Non-pigmented ciliary epithelial cell (primary cell): ENCODE measurements at regions not wholly inside any gene's neighbourhood (a gene's known extent, or its start where the extent isn't known, plus 50 kb on each side); places are given as distances from the start of the nearest gene placed in this dataset.

ENCODE experiments used
- DNase-seq: peaks from one replicate; pipeline ENCODE4 v3.0.0-alpha.2; 2010; ENCODE audit warnings: low read depth

DNA sequence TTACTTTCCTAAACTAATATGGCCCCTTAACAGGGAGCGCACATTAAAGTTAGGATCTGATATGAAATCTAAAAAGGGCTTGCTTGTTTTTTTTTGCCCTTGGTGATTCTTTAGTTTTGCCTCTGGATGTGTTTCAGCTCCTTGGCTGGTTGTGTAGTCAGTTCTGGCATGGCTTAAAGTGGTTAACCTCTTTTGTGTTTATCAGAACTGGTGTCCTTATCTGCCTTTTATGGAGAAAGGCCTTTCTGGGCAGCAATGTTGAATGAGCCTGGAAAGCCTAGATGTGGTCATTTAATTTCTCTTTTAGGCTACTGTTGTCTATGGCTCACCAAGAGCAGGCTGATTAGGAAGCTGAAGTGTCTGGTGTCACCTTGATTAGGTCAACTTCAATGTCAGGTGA is 254.5 kb upstream of the ROPN1 start:
- no peak for DNase-seq

DNA sequence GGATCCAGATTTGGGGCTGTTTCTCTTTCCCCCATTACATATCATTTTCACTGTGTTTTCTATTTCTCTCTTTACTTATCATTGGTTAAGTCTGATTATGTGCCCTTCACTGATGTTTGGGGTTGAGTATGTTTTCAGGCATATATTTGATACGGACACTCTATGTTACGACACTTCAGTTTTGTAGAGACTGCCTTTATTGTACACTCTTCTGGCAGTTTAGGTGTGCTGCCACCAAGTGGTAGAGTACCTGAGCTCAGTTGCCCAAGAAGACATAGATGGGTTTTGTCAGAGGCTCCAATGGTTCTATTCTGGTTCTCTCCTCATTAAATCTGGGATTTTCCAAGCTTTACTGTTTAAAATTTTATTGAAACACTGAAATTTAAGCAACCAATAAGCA is 255.0 kb upstream of the ROPN1 start:
- DNase-seq: no peak

DNA sequence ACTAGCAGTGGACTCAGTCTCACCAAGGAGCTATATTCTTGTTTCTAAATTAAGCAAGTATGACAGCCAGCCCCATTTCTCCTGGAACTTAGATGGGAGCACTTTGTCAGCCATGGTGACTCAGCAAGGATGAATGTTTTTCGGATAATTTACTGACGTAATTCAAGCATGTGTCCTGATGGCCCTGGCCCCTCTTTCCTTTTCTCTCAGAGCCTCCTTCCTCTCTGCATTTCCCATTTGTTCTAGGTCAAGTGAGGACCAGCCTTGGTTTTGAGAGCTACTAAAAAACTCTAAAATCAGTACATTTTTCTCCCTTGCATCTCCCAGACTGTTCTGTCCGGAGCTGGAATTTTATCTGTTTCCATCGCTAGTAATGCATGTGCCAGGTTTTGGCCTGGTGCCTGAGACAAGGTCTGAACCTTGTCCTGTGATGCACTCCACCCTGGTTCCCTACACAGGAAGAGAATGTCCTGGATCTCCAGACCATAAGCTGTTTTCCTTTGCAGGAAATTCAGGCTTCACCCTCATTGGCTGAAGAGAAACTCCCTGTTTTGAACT is 256.6 kb upstream of the ROPN1 start:
- peak; percentile 67 for DNase-seq

DNA sequence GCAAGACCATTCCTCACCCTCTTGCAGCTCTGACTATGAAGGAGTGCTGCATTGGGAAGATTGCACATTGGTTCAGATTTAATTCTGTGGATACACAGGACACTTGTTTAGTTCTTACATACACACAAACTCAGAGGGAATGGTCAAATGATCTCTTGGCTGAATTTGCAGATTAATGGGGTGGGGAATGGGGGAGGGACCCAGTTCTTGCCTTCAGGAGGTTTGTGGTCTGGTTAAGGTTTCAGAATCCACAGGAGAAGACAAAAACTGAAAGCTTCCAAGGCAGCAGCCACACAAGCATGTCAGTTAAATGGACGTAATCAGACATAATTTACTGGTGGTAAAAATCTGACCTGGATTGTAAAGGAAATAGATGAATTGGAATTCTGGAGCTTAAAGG is 257.1 kb upstream of the ROPN1 start:
- DNase-seq: no peak

DNA sequence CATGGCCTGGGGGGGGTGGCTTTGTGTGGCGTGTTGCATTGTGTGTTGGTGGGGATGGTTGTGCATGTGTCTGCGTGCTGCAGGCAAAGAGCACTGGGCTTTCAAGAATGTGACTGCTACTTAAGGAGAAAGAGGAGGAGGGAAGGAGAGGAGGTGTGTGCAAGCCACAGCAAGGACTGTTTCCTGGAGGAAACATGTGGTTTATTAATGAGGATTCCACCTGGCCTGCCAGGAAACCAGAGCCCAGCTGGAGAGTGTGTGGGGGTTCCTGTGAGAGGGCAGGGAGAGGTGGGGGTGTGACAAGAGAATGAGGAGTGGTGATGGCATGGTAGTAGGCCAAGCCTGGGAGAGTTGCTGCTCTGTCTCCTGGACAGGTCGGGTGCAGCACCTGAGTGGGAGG is 258.1 kb upstream of the ROPN1 start:
- no peak for DNase-seq

DNA sequence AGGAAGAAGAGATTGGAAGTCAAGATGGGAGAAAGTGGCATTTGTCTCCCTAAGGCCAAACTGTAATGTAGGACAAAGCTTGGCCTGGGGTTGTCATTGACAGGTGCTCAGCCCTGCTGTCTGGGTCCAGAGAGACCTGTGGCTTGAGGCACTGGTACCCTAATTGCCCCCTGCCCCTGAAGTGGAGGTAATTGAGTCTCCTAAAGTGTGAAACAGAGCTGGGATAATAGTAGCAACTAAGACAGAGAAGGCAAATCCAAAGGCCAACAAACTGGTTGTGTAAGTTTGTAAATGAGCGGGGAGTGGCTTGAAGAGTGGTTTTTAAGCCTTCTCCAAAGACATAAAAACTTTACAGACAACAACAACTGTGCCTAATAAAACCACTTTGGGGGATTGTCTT is 264.2 kb upstream of the ROPN1 start:
- no peak for DNase-seq

DNA sequence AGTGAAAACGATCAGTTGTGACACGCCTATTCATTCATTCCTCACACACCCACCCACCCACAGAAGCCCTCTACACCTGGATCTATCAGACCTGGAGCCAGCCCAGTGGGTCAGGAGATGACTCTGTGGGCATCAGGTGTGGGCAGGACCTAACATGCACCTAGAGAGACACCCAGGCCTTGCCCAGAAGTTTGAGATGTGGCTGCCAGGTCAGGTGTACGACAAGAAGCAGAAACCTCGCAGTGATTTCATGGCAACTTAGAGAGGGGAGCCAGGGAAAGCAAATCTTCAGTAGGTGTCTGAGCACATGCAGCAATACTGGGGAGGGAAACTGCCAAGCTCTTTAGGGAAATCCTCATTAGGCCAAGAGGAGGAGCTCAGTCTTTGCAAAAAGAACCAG is 264.7 kb upstream of the ROPN1 start:
- DNase-seq: no peak

DNA sequence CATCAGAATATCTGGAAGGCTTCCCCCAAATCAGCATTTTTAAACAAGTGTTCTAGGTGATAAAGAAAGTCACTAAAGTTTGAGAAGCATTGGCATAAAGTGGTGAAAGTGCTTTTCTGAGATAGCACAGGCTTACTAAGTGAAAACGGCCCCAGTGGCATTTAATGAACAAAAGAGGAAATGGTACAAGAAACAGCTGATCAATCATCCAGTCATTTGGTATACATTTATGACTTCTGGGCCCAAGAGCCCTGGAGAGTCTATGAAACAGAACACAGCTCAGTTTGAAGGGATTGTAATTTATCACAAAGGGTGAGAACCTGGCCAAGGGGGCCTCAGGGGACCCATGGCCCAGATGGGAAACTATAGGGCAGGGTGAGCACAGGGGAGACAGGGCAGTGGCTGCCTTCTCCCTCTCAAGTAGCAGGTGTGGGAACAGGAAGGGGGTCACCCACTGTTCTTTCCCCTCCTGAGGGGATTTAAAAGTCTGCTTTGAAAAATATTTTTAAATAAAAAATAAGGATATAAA is 265.5 kb upstream of the ROPN1 start:
- DNase-seq: no peak

DNA sequence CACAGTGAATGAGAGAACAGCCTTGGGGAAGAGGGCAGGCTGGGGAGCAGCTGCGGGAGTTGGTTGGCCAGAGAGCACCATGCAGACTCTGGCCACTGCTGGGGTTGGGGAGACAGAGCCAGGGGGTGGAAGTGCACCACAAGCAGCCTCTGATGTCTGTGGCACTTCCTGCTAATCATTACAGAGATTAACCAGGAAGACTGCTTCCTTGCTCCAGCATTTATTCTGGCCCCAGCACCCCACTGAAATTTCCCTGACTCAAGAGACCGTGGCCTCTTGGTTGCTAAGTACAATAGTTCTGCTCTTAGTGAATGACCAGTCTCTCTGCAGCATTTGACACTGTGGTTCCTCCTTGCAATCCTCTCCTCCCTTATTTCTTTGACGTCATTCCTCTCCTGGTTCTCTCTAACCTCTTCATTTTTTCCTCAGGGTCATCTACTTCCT is 266.2 kb upstream of the ROPN1 start:
- DNase-seq: no peak

DNA sequence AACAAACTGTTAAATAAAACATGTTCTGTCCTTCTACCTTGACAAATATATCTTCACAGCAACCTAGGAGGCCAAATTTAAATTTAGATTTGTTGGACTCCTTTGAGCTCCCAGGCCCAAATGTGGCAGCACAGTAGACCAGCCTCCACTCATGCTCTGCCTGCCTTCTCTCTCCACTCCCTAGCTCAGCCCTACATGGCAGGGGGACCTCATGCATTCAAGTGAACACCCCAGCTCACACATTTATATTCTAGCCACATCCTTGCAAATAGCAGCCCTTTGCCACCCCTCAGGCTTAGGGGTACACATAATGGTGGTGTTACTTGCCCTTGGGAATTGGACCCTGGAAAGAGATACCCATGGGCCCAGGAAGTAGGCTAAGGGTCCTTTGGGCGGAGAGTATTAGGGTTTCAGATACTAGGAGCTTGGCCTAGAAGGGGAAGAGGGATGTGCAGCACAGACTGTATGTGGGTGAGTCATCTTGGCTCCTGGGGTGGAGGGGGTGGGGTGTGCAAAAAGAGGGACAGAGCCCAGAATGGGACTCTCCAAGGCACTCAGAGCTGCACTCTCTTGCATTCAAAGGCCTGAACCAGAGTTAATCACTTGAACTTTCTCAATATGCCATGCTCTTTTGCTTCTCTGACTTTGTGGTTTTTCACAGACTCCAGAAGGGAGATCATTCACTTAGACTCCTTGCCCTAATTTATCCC is 268.4 kb upstream of the ROPN1 start:
- DNase-seq: no peak

DNA sequence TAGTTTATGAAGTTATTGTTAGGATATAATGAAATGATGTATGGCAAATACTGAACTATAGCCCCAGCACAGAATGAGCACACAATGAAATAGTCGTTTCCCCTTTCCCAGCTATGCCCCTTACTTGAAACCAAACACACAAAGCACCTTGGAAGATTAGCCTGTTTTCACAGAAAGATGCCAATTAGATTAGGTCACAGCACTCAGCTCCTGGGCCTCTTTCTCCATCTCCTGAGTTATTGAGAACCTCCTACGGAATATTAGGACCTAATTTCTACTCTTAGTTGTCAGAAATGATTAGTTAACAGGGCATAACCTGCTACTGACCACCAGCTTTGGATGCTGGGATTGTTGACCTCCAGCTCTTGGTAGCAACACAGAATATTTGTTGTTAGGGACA is 269.4 kb upstream of the ROPN1 start:
- no peak for DNase-seq

DNA sequence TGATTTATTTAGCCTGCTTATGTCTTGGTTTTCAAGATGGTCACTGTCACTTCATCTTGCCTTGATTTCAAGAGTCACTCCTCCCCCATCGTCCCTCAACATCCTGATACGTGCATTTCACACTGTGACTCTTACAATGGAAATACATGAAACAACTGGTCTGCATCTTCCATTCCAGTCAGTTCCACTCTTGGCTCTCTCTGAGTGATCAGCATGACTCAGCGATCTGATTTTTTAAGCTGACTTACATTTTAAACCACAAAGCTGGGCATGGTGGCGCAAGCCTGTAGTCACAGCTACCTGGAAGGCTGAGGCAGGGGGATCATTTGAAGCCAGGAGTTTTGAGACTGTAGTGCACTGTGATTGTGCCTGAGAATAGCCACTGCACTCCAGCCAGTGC is 271.2 kb upstream of the ROPN1 start:
- DNase-seq: peak; percentile 87

DNA sequence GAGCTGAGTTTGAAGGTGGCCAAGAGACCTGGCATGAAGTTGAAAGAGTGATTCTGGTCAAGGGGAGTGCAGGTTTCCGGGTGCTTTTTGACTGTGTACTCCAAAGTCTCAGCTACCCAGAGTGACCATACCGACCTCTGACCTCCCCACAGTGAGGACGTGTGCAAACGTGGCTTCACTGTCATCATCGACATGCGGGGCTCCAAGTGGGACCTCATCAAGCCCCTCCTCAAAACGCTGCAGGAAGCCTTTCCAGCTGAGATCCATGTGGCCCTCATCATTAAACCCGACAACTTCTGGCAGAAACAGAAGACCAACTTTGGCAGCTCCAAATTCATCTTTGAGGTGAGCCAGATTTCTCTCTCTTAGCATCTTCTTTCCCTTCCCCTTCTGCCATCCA is 272.4 kb upstream of the ROPN1 start:
- no peak for DNase-seq

DNA sequence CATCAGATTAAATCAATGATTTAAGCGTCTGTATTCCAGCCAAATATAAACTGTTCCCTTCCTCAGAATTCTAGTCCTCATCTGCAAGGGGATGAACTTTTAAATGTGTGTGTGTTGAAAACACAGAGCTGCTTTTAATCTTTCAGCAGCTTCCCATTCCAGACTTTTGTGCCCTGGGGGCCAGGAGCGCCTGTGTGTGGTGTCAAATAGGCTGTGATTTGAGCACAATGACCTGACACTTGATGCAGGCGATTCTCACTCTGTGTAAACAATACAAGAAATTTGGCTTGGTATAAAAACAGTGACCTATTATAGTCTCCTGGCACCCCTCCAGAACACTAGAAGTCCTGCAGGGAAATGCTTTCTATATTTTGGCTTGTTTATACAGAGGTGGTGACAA is 274.6 kb upstream of the ROPN1 start:
- no peak for DNase-seq

DNA sequence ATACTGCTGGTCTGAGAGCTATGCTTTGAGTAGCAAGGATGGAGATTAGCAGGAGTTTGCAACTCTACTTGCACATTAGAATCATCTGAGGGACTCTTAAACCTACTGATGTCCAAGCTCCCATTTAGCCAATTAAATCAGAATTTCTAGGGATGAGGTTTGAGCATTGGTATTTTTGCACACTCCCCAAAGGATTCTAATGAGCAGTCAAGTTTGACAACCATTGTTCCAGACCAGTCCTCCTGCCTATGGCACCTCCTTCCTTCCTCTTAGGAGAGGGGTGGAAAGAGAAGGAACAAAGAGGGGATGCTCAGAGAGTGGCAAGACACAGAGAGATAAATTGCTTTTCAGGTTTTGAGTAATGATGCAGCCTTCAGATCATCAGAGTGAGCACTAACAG is 275.5 kb upstream of the ROPN1 start:
- DNase-seq: no peak

DNA sequence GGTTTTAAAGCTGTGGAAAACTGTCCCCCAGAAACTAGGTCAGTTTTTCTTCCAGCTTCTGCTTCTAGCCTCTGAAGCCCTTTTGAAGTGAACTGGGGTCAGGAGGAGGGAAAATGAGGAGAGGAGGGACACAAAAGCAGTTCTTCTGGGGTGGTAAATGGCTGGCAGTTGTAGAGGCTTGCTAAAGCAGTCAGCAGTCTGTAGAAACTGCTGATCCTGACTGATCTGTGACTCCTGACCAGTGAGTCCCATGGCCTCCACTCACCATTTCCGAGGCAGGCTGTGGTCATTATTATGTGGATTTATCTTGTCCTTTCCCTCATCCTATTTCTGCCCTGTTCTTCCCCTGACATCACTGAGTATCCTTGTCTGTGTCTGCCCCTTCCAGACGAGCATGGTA is 276.4 kb upstream of the ROPN1 start:
- DNase-seq: no peak

DNA sequence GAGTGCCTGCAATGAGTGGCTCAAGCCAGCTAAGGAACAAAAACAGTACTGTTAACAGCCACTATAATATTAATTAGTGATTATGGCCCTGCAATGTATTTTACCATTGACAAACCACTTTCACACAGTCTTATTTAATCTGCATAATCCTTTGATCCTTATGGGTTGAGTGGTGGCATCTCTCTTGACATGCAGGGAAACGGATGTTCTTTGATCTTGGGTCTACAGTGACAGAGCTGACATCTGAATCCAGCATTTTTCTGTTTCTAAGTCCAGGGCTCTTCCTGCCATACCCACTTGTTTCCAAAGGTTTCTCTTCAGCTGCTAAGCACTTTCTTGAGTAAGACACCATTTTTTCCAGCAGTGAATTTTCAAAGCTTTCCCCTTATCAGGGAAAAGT is 277.7 kb upstream of the ROPN1 start:
- DNase-seq: no peak

DNA sequence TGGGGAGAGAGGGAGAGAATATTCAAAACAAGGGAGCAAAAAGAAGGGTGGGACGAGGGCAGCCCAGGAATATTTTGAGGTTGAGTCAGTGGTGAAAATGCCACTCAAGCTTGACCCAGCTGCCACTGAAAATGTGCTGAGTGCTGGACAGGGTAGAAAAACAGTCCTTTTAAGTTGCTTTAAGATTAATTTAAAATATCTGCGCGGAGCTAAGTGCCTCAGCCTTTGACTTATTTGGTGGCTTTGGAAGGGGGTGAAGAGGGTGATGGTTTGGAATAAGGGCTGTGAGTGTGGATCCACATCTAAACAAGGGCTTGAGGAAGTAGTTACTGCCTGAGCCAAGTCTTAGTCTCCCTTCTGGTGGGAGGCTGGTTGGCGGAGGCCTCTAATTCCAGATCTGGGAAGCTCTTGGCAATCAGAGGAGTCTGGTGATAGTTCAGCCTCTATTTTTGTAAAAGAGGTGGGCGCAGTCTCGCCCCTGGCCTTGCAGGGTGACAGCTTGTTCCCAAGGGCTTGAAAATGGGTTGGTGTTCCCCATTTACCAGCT is 280.8 kb upstream of the ROPN1 start:
- no peak for DNase-seq

DNA sequence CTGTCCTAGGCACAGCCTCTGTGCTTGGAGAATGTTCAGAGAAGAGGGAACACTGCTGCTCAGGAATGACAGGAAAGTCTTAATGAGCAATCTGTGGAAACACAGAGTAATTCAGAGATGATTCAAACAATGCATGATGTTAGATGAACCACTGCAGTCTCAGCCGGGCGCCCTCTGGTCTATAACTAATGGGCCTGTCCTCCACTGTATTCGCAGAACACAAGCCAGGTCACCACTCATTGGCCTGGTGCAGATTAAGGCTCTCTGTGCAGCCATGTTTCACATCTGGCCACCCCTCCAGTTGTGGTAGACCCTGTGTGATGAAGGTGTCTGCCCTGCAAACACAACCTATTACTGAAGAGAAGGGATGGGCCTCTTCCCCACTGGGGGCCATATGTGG is 281.7 kb upstream of the ROPN1 start:
- no peak for DNase-seq

DNA sequence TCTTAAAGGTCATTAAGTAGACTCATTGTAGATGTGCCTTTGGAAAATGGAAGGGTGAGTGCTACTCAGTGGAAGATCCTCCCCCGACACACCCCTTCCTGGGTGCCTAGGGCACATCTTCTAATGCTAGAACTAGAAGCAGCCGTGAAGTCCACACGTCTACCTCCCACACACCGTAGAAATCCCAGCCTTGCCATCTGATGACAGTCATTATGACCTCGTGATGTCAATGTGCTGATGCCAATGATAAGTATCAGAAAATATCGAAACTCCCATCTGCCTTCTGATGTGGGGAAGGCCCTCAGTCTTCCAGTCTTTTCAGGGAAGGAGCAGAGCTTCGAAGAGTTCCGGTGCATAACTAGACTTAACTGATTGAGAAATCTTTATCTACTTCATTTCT is 282.1 kb upstream of the ROPN1 start:
- no peak for DNase-seq

DNA sequence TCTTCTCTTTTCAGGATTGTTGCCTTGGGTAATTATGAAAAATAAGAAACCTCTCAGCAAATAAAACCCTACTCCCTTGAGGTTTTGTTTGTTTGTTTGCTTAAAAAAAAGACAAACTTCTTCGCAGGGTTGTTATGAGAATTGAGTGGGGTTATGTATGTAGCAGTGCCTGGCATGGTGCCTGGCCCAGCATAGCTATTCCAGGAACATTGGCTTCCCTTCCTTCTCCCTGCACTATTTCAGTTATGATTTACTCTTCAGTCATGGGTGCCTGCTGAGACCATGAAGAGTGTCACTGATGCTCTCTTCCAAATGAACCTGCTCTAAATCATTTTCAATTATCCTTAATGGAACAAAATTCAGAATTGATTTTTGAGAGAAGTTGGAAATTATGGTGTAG is 283.5 kb upstream of the ROPN1 start:
- DNase-seq: no peak

DNA sequence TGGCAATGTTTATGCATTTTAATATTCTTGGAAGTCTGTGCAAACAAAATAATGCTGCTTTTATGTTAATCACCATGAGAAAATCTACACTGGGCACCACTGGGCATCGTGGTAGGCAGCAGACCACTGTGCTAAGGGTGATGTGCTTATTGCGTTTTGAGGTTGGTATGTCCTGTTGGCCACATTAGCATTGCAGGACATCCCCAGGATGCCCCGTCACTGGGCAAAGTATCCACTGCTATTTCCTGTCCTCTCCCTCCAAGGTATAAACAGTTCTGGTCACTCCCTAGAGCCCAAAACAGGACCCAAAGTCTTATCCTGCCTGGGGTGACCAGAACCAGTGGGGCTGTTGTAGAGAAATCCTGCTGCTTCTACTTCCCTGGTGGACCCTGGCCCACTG is 284.2 kb upstream of the ROPN1 start:
- no peak for DNase-seq

DNA sequence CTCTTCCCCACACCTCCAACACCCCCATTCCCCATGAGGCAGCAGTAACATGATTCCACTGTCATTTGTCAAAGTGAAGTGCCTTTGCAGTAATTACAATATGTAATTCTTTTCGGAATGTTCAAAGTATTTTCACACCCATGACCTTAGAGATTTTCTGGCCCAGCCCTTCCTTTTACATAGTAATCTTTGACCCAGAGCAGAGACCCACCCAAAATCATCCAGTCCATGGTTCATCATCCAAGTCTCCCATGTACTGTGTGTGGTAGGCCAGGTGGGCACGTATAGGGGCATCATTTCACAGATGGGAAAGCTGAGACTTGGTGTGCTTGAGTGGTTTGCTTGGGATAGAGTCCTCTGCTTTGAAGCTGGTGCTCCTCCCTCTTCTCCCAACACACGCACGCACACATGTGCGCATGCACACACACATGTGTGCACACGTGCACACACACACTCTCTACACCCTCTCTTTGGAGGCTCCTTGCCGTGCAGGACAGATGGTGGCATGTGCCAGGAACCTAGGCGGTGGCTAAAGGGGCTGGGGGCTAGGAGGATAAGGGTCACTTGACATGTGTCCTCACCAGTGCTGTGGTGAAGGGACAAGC is 284.7 kb upstream of the ROPN1 start:
- DNase-seq: no peak
